ENCODE measurements at regions not wholly inside any gene's neighbourhood (a gene's known extent, or its start where the extent isn't known, plus 50 kb on each side); places are given as distances from the start of the nearest gene placed in this dataset.

- no peak overlapping the region for H3K4me3 ChIP-seq
- no peak overlapping the region for H3K4me2 ChIP-seq (ENCODE audit: insufficient read depth, low read length)
- CTCF ChIA-PET (ENCODE audit: low intra/inter-chr PET ratio): no interaction called here
- H3K9ac ChIP-seq (ENCODE audit: insufficient read depth in 1 of 2, low read depth in 2 of 2, low read length in 2 of 2): no peak overlapping the region
- no peaks in the 10 kb centered on the region; the same call in 1 of the 2 replicates for H3K9me3 ChIP-seq (replicated peaks; ENCODE audit: control insufficient read depth, insufficient read depth, low read depth, low read length)
- TF ChIP-seq ZNF639 (CRISPR knock-in tag; conservative IDR thresholded peaks at IDR 0.05 in 1 of 2, IDR thresholded peaks at IDR 0.05 in 1 of 2) (no peak), PCBP2 (IDR thresholded peaks at IDR 0.05; ENCODE audit: low read depth, low read length, poor library complexity, severe bottlenecking) (no peak), NCOA1 (IDR thresholded peaks at IDR 0.05; ENCODE audit: low read depth) (no peak), NKRF (IDR thresholded peaks at IDR 0.05; ENCODE audit: borderline replicate concordance) (no peak)
- H3K27ac ChIP-seq (ENCODE audit: extremely low read depth, low read depth, low read length): no peak overlapping the region
- no CpG with 5 or more reads among the region's 1 CpG for WGBS (ENCODE audit: insufficient coverage, low coverage, missing lambda C conversion rate)
- FAIRE-seq: no peak
- ATAC-seq: no peak
- no peaks in the 10 kb centered on the region for H4K20me1 ChIP-seq (replicated peaks; ENCODE audit: control insufficient read depth, insufficient read depth, low read length)
- no peak overlapping the region for H2AFZ ChIP-seq (ENCODE audit: low read depth, low read length)
- in situ Hi-C loops (cut with MboI) (no loop called here), intact Hi-C loops (cut with micrococcal nuclease) (no loop called here)
- no peaks in the 10 kb centered on the region for H3K9me1 ChIP-seq (ENCODE audit: control insufficient read depth, insufficient read depth, low read length)
- POLR2A ChIA-PET: no interaction called here
- H3K36me3 ChIP-seq (ENCODE audit: control insufficient read depth, insufficient read depth, low read length): no peaks in the 10 kb centered on the region
- BruUV-seq (replicated peaks): no TSS peak
- H3K4me1 ChIP-seq (replicated peaks in 1 of 2; ENCODE audit: control insufficient read depth in 2 of 2, insufficient read depth in 2 of 2, low read length in 2 of 2): peaks cover 0 to 2% of the 10 kb centered on the region in 2 experiments; a peak in 2 of 5 replicates
- no peak for DNase-seq (ENCODE audit: extremely low read depth in 1 of 4, low spot score in 3 of 4)
- no peaks in the 10 kb centered on the region for H3K27me3 ChIP-seq (ENCODE audit: control insufficient read depth in 2 of 2, insufficient read depth in 2 of 2, low read length in 2 of 2)
- H3K79me2 ChIP-seq (ENCODE audit: control insufficient read depth, insufficient read depth, low read length): no peaks in the 10 kb centered on the region
These were observed 104.9 kb downstream of the TEX13C start for GRCh38 chrX:125424536-125424935.
